DND-41 (cell line): ENCODE measurements at regions not wholly inside any gene's neighbourhood (a gene's known extent, or its start where the extent isn't known, plus 50 kb on each side); places are given as distances from the start of the nearest gene placed in this dataset.

ENCODE experiments used
- ATAC-seq: fragments of 200-7000 bp; cut with Tn5 transposase; 3 replicates; pipeline ENCODE4 v1.9.1; 2021; ENCODE audit warnings: low read depth; ENCODE audit not compliant: insufficient read depth
- DNase-seq: peaks from one replicate; pipeline ENCODE4 v3.0.0-alpha.2; 2020
- H2AFZ ChIP-seq: 2 replicates; pipeline ENCODE4 v1.6.0; 2012; ENCODE audit warnings: low read depth, low read length
- H3K27ac ChIP-seq: 2 replicates; pipeline ENCODE4 v1.5.1; 2012; ENCODE audit warnings: low read length, inconsistent platforms
- H3K27me3 ChIP-seq: fragments of 200-600 bp; sonication (generic); 2 replicates; pipeline ENCODE4 v1.6.0; 2012; ENCODE audit warnings: low read length, mild to moderate bottlenecking, inconsistent platforms; ENCODE audit not compliant: insufficient read depth, poor library complexity
- H3K36me3 ChIP-seq: 2 replicates; pipeline ENCODE4 v1.5.1; 2012; ENCODE audit warnings: low read length, inconsistent platforms; ENCODE audit not compliant: insufficient read depth
- H3K4me1 ChIP-seq: 2 replicates; pipeline ENCODE4 v1.5.1; 2012; ENCODE audit warnings: mild to moderate bottlenecking, low read length; ENCODE audit not compliant: insufficient read depth
- H3K4me2 ChIP-seq: 2 replicates; pipeline ENCODE4 v1.6.0; 2012; ENCODE audit warnings: mild to moderate bottlenecking, moderate library complexity, low read length, inconsistent platforms; ENCODE audit not compliant: insufficient read depth
- H3K4me3 ChIP-seq, 2 experiments: fragments of 200-600 bp in 1 of 2; shearing (Covaris generic) in 1 of 2; 2 replicates each; pipeline ENCODE4 v1.5.1; 2012 to 2016; ENCODE audit warnings: inconsistent platforms in 2 of 2, low read length in 2 of 2, mild to moderate bottlenecking in 2 of 2, low read depth in 1 of 2, moderate library complexity in 1 of 2
- H3K79me2 ChIP-seq: 2 replicates; pipeline ENCODE4 v1.6.0; 2012; ENCODE audit warnings: low read length, inconsistent platforms; ENCODE audit not compliant: insufficient read depth
- H3K9ac ChIP-seq: 2 replicates; pipeline ENCODE4 v1.6.0; 2012; ENCODE audit warnings: low read depth, mild to moderate bottlenecking, inconsistent platforms, low read length, moderate library complexity
- H3K9me3 ChIP-seq: 2 replicates; pipeline ENCODE4 v1.5.1; 2012; ENCODE audit warnings: low read length, moderate library complexity, mild to moderate bottlenecking, inconsistent platforms; ENCODE audit not compliant: insufficient read depth, severe bottlenecking
- H4K20me1 ChIP-seq: 2 replicates; pipeline ENCODE4 v1.6.0; 2012; ENCODE audit warnings: low read length; ENCODE audit not compliant: insufficient read depth
- CTCF ChIP-seq: IDR thresholded peaks from 2 replicates; pipeline ENCODE4 v1.5.1; 2012; ENCODE audit warnings: borderline replicate concordance, low read length, moderate library complexity, mild to moderate bottlenecking; ENCODE audit not compliant: poor library complexity, severe bottlenecking; ENCODE audit errors: extremely low read depth
- EZH2 ChIP-seq: IDR thresholded peaks from 3 replicates; pipeline ENCODE4 v1.6.1; 2012; ENCODE audit warnings: borderline replicate concordance, low read depth, mild to moderate bottlenecking, moderate library complexity, low read length, inconsistent platforms; ENCODE audit not compliant: severe bottlenecking

GRCh38 chr2:118321432-118322105 lies 233.3 kb downstream of the INSIG2 start:
- Histone ChIP-seq H3K9me3 (no peaks in the 10 kb centered on the region), H3K27me3 (no peaks in the 10 kb centered on the region), H3K79me2 (no peaks in the 10 kb centered on the region), H3K36me3 (no peaks in the 10 kb centered on the region), H3K9ac (no peak overlapping the region), H3K27ac (no peak overlapping the region), H3K4me1 (no peaks in the 10 kb centered on the region), H2AFZ (no peak overlapping the region), H3K4me2 (no peak overlapping the region), H4K20me1 (no peaks in the 10 kb centered on the region), H3K4me3 (no peak overlapping the region)
- ATAC-seq, result no peak
- no peak for DNase-seq
- TF ChIP-seq EZH2 (no peak), CTCF (no peak)

GRCh38 chr2:118320658-118321057 lies 232.4 kb downstream of the INSIG2 start:
- Histone ChIP-seq H4K20me1 (no peaks in the 10 kb centered on the region), H3K79me2 (no peaks in the 10 kb centered on the region), H3K4me1 (no peaks in the 10 kb centered on the region), H3K27me3 (no peaks in the 10 kb centered on the region), H2AFZ (no peak overlapping the region), H3K4me2 (no peak overlapping the region), H3K9ac (no peak overlapping the region), H3K4me3 (no peak overlapping the region), H3K27ac (no peak overlapping the region), H3K36me3 (no peaks in the 10 kb centered on the region), H3K9me3 (no peaks in the 10 kb centered on the region)
- TF ChIP-seq CTCF (no peak), EZH2 (no peak)
- DNase-seq, result no peak
- no peak for ATAC-seq

- Histone ChIP-seq H3K9ac (no peak overlapping the region), H3K9me3 (no peaks in the 10 kb centered on the region), H3K4me3 (no peak overlapping the region), H3K27ac (no peak overlapping the region), H4K20me1 (no peaks in the 10 kb centered on the region), H3K27me3 (no peaks in the 10 kb centered on the region), H2AFZ (no peak overlapping the region), H3K4me2 (no peak overlapping the region), H3K36me3 (no peaks in the 10 kb centered on the region), H3K4me1 (no peaks in the 10 kb centered on the region), H3K79me2 (no peaks in the 10 kb centered on the region)
- DNase-seq, result no peak
- no peak for TF ChIP-seq CTCF
- no peak for TF ChIP-seq EZH2
- ATAC-seq, result no peak
Measured at GRCh38 chr2:118320196-118320595, 231.9 kb downstream of the INSIG2 start.

- Histone ChIP-seq H3K4me1 (no peaks in the 10 kb centered on the region), H3K27me3 (no peaks in the 10 kb centered on the region), H3K36me3 (no peaks in the 10 kb centered on the region), H2AFZ (no peak overlapping the region), H3K9me3 (no peaks in the 10 kb centered on the region), H3K9ac (no peak overlapping the region), H3K79me2 (no peaks in the 10 kb centered on the region), H3K27ac (no peak overlapping the region), H3K4me2 (no peak overlapping the region), H4K20me1 (no peaks in the 10 kb centered on the region), H3K4me3 (no peak overlapping the region)
- ATAC-seq, result no peak
- TF ChIP-seq EZH2, result no peak
- TF ChIP-seq CTCF, result no peak
- DNase-seq, result no peak
Measured at GRCh38 chr2:118319271-118319684, 231.0 kb downstream of the INSIG2 start.
